Activated naive CD4-positive, alpha-beta T cell treated with anti-CD3 and anti-CD28 coated beads, Interleukin-2, amount 50 U/mL, for 24 hours (primary cell): ENCODE measurements at regions not wholly inside any gene's neighbourhood (a gene's known extent, or its start where the extent isn't known, plus 50 kb on each side); places are given as distances from the start of the nearest gene placed in this dataset.

Source experiments
- H3K27ac Mint-ChIP-seq: one replicate; pipeline ENCODE4 v1.8.0; 2021; ENCODE audit warnings: mild to moderate bottlenecking, mixed read lengths
- H3K27me3 Mint-ChIP-seq: one replicate; pipeline ENCODE4 v1.8.0; 2021; ENCODE audit warnings: mixed read lengths
- H3K36me3 Mint-ChIP-seq: one replicate; pipeline ENCODE4 v1.8.0; 2021; ENCODE audit warnings: mixed read lengths
- H3K4me1 Mint-ChIP-seq: one replicate; pipeline ENCODE4 v1.8.0; 2021; ENCODE audit warnings: mixed read lengths
- H3K4me3 Mint-ChIP-seq: one replicate; pipeline ENCODE4 v1.8.0; 2021; ENCODE audit warnings: mild to moderate bottlenecking, mixed read lengths
- H3K9me3 Mint-ChIP-seq: one replicate; pipeline ENCODE4 v1.8.0; 2021; ENCODE audit warnings: mixed read lengths

DNA sequence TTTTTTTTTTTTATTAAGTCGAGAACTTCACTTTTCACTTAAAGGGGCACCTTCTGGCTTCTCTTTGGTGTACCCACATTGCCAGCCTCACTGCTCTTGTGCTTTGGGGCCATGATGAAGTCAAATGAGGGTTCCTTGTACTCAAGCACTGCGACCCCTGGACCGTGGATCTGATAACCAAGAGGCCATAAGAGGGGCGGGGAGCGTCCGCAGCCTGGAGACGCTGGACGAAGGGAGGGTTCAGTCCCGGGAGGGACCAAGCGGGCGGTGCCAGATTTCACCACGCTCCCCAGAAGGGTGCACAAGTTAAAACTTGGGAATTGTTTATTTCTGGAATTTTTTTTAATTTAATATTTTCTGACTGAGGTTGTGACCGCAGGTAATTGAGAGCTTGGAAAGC is 53.3 kb upstream of the SOX1 start:
- Mint-ChIP-seq H3K27me3 (peaks cover 5% of the 10 kb centered on the region), H3K4me1 (no peaks in the 10 kb centered on the region), H3K27ac (no peak overlapping the region), H3K4me3 (no peak overlapping the region), H3K36me3 (no peaks in the 10 kb centered on the region), H3K9me3 (no peaks in the 10 kb centered on the region)

DNA sequence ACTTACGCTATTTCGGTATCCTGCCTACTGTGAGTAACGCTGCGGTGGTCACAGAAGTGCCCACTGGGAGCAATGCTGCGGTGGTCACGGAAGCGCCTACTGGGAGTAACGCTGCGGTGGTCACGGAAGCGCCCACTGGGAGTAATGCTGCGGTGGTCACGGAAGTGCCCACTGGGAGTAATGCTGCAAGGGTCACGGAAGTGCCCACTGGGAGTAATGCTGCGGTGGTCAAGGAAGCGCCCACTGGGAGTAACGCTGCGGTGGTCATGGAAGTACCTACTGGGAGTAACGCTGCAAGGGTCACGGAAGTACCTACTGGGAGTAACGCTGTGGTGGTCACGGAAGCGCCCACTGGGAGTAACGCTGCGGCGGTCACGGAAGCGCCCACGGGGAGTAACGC is 52.1 kb upstream of the SOX1 start:
- Mint-ChIP-seq H3K27ac (no peak overlapping the region), H3K27me3 (peaks cover 5% of the 10 kb centered on the region), H3K36me3 (no peaks in the 10 kb centered on the region), H3K4me3 (no peak overlapping the region), H3K9me3 (no peaks in the 10 kb centered on the region), H3K4me1 (no peaks in the 10 kb centered on the region)
